ENCODE measurements at regions not wholly inside any gene's neighbourhood (a gene's known extent, or its start where the extent isn't known, plus 50 kb on each side); places are given as distances from the start of the nearest gene placed in this dataset.

DNA sequence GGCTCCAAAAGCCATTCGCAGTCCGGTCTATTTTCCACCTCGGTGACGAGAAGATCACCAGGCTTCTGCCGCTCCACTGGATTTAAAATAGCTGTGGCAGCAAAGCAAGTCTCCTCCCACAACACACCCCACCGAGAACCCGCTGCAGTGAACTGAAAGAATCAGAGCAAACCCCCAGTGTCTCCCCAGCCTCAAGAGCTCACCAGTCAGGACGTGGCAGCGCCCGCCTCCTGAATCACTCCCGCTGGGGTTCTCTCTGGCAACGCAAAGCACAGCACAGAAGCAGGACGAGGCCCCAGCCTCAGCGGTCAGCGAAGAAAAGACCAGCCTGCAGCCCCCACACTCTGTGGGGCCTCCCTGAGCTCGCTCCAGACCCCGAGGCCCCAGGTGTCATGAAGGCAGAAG lies 126.1 kb upstream of the PPP2R2D start:
- DNase-seq (ENCODE audit: low spot score) = peak; percentile 49

DNA sequence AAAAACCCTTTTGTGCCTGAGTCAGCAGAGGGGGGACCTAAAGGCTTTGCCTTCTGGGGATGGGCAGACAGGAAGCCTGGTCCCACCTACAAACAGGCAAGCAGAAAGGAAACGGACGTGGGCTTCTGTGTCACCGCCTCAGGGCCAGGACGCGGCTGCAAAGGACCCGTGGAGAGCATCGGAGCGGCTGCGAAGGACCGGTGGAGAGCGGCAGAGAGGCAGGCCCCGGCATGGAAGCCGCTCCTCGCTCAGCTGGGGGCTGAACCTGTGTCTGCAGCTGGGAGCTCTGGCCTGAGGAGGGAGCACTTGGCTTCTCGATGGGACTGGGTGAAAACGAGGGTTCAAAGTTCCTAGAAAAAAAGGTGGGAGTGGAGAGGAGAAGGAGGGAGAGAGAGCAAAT lies 125.4 kb upstream of the PPP2R2D start:
- DNase-seq (ENCODE audit: low spot score) = peak; percentile 33

DNA sequence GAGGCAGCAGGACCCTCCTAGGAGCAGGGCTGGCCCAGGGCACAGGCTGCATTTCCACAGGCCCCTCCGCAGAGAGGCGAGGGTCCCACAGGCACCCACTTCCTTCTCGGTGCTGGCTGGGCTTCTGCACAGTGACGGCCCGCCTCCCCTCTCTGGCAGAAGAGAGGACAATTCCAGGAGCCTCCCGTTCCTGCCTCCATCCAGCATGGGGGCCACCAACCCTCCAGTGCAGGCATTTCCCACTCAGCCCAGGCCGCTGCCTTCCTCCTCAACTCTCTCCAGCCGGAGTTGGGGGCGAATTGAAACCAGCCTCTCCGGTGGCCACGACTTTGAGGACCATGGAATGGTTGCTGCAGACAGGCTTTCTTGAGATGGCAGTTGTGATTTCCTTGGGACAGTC lies 125.0 kb upstream of the PPP2R2D start:
- DNase-seq (ENCODE audit: low spot score) = peak; percentile 46

DNA sequence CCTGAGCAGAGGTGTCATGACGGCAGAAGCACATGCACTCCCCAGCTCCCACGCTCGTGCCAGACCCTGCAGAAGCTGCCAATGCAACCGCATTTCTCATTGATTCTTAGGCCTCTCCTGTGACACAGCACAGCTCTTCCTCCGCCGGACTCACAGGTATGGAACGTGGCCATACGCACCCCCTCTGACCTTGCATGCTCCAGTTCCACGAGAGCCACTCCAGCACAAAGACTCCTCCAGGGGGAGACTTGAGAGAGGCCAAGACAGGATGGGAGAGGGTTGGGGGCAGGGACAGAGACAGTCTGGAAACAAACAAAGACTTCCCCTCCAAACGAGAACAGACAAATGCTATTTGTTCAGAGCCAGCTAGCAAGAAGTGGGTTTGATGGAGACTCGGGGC lies 124.3 kb upstream of the PPP2R2D start:
- DNase-seq (ENCODE audit: low spot score) = peak; percentile 28

DNA sequence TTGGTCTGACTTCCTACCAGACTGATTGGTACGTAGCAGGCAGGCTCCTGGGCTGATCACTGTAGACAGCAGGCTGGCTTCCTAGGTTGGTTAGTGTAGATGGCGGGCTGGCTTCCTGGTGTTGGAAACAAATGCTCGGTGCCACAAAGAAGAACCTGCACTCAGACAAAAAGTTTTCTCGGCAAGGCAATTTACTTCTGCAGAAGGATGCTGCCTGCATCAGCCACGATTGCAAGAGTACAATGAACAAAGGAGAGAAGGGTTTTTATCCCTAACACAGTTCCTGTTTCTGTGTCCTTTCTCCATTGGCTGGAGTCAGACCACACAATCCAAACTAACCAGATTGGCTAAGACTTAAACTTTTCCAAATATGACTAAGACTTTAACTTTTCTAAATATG lies 123.6 kb upstream of the PPP2R2D start:
- DNase-seq (ENCODE audit: low spot score) = no peak

DNA sequence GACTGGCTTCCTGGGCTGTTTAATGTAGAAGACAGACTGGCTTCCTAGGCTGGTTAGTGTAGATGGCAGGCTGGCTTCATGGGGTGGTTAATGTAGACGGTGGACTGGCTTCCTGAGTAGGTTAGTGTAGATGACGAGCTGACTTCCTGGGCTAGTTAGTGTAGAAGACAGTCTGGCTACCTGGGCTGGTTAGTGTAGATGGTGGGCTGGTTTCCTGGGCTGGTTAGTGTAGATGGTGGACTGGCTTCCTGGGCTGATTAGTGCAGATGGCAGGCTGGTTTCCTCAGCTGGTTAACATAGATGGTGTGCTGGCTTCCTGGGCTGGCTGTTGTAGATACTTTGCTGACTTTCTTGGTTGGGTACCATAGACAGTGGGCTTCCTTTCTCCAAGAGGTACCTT lies 122.9 kb upstream of the PPP2R2D start:
- DNase-seq (ENCODE audit: low spot score) = no peak

DNA sequence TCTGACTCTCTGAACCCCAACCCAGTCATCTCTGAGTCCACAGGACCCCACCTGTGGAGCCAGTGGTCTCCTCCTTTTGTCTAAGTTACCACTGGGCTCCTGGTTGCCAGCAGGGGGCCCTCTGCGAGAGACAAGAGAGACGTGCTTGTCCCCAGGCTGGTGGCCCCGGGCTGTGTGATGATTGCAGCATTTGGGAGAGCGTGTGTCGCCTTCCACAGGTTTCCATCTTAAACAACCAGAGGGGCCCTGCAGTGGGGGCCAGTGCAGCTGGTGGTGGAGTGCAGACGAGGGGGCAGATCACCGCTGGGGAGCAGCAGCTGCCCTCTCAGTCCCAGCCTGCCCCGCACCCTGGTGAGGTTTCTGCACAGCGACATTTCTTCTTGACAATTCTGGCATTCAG lies 122.4 kb upstream of the PPP2R2D start:
- no peak for DNase-seq (ENCODE audit: low spot score)

DNA sequence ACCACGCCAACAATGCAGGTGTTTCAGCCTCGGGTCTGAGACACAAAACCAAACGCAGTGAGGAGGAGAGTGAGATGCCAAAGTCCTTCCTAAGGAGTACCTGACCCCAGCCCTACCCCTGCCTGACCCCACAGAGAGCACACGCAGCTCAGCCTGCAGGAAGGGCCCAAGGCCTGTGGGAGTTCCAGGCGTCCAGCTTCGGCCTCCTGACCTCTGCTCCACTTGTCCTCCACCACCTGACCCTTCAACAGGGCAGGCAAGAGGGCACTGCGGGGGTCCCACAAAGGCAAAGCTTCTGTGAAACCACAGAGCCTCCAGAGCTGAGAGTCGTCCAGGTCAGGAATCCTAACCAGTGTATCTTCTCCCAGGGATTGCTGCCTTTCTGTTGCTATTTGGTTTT lies 122.0 kb upstream of the PPP2R2D start:
- no peak for DNase-seq (ENCODE audit: low spot score)

DNA sequence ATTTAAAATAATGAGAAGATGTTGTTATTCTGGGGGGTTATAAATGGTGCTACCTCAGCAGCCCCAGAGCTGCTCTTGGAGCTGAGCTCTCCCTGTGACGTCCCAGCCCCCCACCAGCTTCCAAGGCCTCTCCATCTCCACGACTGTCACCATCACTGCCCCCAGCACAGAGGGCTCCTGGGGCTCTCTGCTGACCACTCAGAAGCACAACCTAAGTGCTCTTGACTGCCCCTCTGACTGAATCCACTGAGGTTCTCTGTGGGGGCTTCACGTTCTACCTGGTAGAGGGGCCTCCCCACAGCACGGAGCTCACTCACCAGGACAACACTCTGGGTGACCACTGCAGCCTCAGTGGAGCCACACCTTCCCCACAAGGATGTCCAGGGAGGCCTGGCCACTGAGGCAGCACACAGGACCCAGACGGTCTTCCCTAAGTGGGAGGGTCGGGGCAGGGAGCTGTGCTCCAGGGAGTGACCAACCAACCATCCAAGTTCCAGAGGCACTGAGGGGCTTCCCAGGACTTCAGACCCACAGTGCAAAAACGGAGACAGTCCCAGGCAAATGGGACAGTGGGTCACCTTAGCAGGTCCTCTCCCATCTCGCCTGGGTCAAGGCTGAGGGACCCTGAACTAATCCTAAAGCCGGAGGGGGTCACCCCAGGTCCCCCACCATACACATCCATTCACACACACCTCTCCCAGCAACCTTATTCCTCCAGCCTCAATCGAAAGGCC lies 121.0 kb upstream of the PPP2R2D start:
- no peak for DNase-seq (ENCODE audit: low spot score)

DNA sequence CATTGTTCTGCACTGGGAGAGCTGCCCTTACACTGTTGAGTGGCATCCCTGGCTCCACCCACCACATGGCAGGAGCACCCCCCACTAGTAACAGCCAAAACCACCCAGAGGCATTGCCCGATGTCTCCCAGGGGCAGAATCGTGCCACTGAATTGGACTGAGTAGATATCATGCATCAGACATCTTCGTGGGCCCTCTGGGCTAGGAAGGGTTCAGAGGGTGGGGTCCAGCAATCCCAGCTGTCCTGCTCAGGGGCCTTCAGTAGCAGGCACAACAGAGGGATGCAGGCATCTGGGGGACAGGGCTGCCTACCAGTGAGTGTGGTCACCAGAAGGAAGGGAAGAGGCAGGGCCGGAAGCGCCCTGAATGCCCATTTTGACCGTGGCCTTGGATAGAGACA lies 119.7 kb upstream of the PPP2R2D start:
- DNase-seq (ENCODE audit: low spot score) = no peak

DNA sequence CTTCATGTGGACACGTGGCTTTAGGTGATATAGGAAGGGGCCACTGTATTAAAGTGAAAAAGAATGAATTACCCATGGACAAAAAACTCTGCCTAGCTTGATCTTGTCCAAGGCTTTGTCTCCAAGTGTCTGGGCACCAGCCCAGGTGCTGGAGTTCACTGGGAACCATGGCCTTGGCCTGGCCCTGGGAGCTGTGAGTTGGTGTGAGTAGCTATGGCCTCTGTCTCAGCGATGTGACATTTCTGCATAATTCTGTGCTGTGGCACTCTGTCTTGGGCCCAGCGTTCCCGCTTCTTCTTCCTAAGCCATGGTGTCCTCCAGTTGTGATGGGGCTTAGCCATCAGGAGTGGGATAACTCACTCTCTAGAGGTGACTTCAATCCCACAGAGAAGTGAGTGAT lies 119.0 kb upstream of the PPP2R2D start:
- DNase-seq (ENCODE audit: low spot score) = no peak

DNA sequence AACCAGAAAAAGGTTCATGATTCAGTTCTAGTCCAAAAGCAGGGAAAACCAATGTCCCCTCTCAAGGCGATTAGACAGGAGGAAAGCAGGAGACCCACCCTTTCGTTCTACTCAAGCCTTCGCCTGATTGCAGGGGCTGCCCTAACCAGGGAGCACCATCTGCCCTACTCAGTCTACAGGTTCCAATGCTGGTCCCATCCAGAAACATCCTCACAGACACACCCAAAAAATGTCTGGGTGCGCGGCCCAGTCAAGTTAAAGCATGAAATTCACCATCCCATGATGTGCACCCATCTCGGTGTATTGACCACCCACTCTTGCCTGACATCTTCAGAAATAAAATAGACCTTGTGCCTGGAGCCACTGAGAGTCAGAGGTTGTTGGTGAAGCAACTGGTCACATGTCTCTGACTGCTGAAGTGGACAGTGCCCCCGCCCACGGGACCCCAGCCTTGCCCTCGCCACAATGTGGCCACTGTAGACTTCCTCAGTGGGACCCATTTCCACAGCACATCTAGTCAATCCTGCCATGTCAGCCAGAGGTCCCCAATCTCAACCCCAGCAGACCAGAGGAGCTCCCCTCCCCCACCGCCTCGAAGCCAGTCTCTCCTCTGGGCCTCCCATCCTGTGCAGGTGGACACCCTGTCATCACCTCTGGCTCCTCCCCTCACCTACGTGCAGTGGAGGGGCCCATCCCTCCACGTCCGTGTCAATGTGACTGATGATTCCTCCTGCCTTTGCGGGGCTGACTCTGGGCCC lies 116.3 kb upstream of the PPP2R2D start:
- no peak for DNase-seq (ENCODE audit: low spot score)

DNA sequence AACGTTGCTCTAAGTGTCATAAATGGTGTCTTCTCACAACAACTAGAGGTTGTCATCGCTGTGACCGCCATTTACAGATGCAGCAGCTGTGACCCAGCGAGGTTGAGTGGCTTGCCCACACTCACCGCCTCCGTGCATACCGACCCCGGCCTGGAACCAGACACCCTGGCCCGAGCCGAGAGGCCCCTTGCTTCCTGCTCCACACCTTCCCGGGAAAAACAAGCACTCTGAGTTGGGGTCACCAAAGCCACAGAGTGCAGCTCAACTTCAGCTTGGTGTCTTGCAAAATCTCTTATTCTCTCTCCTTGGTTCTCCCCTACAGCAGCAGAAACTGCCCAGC lies 115.7 kb upstream of the PPP2R2D start:
- no peak for DNase-seq (ENCODE audit: low spot score)

DNA sequence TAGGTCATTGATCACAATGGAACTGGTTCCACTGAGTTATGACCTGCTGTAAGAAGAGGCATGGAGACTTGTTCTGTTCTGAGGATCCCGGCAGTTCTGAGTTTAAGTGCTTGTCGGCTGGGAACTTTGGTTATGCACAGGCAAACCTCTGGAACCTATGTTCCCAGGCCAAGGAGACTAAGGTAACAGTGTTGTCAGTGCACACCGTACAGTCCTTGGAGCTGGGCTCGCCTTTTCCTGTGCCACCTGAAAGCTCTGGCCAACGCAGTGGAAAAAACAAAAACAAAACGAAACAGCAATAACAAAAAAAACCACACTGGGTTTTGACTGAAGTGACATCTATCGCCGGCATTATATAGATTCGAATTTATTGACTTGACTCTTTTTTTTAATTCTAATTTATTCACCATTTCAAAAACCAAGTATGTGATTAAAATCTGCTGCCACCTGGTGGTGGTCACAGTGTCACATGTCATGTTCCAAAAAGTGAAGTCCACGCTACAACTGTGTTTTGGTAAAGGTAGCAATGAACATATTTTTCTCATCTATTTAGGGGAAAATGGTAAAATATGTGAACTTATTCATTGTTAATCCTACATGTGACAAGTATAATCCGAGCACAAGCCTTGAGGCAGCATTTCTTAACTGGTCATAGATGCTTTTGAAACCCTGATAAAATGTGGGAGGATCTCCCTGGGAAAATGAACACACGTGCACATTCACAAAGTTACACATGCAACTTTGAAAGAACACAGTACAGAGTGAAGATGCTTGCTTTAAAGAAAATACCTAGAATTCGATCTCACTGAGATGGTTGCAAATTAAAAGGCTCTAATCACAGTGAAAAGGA lies 113.8 kb upstream of the PPP2R2D start:
- DNase-seq (ENCODE audit: low spot score) = peak; percentile 52

DNA sequence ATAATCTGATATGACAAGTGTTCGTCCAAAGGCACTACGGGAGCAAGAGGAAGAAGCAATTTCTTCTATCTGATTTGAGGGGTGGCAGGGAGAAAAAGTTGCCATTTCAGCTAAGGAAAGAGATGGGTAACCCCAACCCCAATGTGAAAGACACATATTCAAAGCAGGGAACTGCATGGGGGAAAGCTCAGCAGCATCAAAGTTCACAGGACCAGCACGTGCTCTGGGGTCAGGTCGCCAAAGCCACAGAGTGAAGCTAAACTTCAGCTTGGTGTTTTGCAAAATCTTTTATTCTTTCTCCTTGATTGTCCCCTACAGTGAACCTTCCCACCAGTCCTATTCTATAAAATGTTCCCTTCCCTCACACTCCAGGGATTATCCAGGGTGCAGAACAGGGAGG lies 112.8 kb upstream of the PPP2R2D start:
- DNase-seq (ENCODE audit: low spot score) = no peak

DNA sequence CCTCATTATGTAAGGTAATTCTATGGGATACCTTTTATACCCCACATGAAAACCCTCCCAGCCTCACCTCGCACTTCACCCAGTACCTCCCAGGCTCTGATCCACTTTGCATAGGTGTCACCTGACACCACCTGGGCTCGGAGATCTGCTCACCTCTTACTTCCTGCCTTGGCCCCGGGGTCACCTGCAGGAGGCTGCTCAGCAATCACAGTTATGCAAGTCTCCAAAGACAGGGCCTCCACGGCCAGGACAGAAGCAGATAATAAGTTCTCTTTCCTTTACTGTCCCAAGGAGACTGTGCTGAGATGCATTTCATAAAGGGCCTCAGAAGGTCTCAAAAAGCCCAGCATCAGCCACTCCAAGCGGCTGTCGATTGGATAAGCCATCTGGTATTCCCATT lies 112.4 kb upstream of the PPP2R2D start:
- peak; percentile 20 for DNase-seq (ENCODE audit: low spot score)

DNA sequence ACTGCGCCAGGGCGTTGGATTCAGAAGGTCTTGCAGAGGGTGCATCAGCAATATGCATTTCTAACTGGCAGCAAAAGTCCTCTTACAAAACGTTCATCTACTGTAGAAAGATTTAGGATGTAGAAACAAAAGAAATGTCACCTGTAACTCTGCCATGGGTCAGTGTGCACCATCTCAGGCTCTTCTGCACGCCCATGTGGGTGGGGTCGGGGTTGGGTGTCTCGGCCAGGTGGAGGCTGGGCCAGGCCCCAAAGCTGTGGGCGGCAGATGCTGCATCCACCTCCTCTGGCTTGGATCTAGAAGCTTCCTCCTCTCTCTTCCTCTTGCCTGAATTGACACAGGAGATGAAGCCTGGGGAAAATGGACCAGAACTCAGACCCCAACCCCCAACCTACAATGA lies 111.3 kb upstream of the PPP2R2D start:
- peak; percentile 37 for DNase-seq (ENCODE audit: low spot score)

DNA sequence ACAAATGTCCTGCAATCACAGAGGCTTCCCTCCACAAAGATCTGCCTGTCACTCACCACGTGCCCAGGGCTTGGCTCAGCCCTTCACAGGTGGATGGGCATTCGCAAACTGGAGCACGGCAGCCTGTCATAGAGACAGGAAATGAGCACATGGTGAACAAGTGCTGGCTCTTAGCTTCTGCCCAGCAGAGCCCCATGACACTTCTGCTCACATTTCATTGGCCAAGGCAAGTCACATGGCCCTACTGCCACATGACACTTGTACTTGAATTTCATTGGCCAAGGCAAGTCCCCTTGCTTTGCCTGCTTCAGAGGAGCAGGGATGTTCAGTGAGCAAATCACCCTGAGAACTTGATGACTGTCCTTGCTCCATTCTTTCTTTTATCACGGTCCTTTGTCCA lies 110.8 kb upstream of the PPP2R2D start:
- peak; percentile 22 for DNase-seq (ENCODE audit: low spot score)

DNA sequence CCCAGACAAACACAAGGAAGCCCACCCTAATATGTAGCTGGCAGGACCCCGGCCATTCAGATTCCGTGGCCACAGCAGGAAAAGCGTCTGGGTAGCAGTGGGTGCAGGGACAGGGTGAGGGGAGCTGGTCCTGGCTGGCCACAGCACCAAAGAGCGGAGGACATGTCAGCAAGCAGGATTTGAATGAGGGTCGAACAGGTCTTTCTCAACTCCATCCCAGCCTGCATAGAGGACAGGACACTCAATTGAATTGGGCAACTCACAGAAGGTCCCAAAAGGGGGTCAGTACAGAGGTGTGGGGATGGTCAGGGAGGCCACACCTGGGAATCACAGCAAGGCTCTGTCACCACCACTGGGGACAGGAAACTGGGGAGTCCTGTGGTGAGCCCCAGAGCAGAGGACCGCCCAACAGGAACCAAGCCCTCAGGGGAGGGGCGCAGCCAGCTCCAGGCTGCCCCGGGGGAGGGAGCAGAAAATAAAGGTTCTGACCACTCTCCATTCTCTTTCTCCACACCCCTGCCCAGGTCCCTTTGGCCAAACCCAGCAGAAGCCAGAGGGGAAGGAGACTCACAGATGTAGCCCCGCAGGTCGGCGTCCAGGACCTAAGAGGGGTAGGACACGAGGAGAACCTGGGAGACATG lies 108.7 kb upstream of the PPP2R2D start:
- DNase-seq (ENCODE audit: low spot score) = peak; percentile 48

DNA sequence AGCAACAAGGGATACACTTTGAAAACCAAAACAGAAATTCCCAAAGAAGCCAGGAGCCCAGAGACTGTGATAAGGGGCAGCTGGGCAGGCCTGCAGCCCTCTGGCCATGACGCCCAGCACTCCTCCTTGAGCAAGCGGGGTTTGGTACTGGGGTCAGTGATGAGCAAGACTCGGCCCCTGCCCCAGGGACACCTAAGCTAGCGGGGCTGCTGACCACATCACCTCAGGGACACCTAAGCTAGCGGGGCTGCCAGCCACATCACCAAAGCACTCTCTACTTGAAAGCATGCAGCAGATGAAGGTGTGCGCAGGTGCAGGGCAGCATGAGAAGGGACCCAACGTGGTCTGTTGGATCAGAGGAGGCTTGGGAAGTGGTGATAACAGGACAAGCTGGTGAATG lies 108.0 kb upstream of the PPP2R2D start:
- peak; percentile 26 for DNase-seq (ENCODE audit: low spot score)

DNA sequence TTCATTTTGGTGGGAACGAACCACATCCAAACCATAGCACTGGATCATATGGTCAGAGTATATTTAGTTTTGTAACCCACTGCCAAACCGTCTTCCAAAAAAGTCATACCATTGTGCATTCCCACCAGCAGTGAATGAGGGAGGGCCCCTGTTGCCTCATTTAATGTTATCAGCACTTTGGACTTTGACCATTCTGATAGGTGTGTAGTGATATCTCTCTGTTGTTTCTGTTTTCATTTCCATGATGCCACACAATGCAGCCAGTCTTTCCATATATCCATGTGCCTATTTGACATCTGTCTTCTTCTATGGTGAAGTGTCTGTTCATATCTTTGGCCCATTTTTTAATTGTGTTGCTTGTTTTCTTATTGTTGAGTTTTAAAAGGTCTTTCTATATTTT lies 105.0 kb upstream of the PPP2R2D start:
- DNase-seq (ENCODE audit: low spot score) = no peak

DNA sequence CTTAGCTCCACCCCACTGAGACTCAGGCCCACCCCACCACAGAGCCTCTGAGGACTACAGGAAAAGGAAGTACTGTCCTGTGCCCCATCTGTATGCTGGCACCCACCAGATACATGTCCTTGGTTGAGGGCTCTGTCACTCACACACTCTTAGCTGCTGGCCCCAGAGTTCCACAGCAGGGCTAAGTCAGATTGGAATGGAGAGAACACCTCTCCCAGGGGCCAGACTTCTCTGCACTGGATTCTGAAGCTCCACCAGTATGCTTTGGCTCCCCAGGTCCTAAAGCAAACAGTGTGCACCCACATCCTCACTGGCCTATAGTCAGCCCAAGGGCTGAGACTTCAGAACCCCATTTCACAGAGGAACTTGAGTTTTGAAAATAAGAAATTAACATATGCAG lies 103.2 kb upstream of the PPP2R2D start:
- DNase-seq (ENCODE audit: low spot score) = peak; percentile 11

Data from left forelimb (tissue), 1 donor.